DMS114 treated with DMSO at 0.1 percent for 48 hours (cell line): ENCODE measurements at regions not wholly inside any gene's neighbourhood (a gene's known extent, or its start where the extent isn't known, plus 50 kb on each side); places are given as distances from the start of the nearest gene placed in this dataset.
"Not testable (repeated sequence)": the region's sequence is repeated elsewhere in the genome, so short reads cannot be mapped to it uniquely, and the experiment has no call there.

Source experiments
- DNase-seq: peaks from one replicate; lab custom pipeline; 2025; ENCODE audit not compliant: unreplicated experiment; lab: John Stamatoyannopoulos, UW

GRCh38 chr6:156602066-156602385 lies 175.2 kb upstream of the ARID1B start:
- no peak for DNase-seq

GRCh38 chr6:156601152-156602065 lies 175.8 kb upstream of the ARID1B start:
- no peak for DNase-seq

- DNase-seq = no peak
These were observed 176.5 kb upstream of the ARID1B start for GRCh38 chr6:156600678-156601077.

GRCh38 chr6:156599978-156600590 lies 177.1 kb upstream of the ARID1B start:
- DNase-seq = no peak

GRCh38 chr6:156599366-156599765 lies 177.8 kb upstream of the ARID1B start:
- no peak for DNase-seq

GRCh38 chr6:156598855-156599180 lies 178.4 kb upstream of the ARID1B start:
- no peak for DNase-seq

GRCh38 chr6:156598071-156598854 lies 178.9 kb upstream of the ARID1B start:
- no peak for DNase-seq

- DNase-seq = no peak
These were observed 180.1 kb upstream of the ARID1B start for GRCh38 chr6:156597095-156597494.

- DNase-seq = no peak
These were observed 181.7 kb upstream of the ARID1B start for GRCh38 chr6:156595476-156595875.

- DNase-seq = no peak
These were observed 183.3 kb upstream of the ARID1B start for GRCh38 chr6:156593893-156594292.

- DNase-seq = no peak
These were observed 184.1 kb upstream of the ARID1B start for GRCh38 chr6:156593127-156593526.

GRCh38 chr6:156590482-156590881 lies 186.7 kb upstream of the ARID1B start:
- DNase-seq = no peak

- DNase-seq = no peak
These were observed 187.9 kb upstream of the ARID1B start for GRCh38 chr6:156589281-156589680.

GRCh38 chr6:156587751-156588301 lies 189.4 kb upstream of the ARID1B start:
- no peak for DNase-seq

- no peak for DNase-seq
These were observed 190.1 kb upstream of the ARID1B start for GRCh38 chr6:156587071-156587470.

- DNase-seq = no peak
These were observed 191.3 kb upstream of the ARID1B start for GRCh38 chr6:156585859-156586258.

GRCh38 chr6:156584121-156584520 lies 193.1 kb upstream of the ARID1B start:
- not testable (repeated sequence) for DNase-seq

- DNase-seq = no peak
These were observed 194.1 kb upstream of the ARID1B start for GRCh38 chr6:156583083-156583482.

GRCh38 chr6:156582509-156582992 lies 194.6 kb upstream of the ARID1B start:
- no peak for DNase-seq

GRCh38 chr6:156579564-156579963 lies 197.6 kb upstream of the ARID1B start:
- DNase-seq = no peak

- no peak for DNase-seq
These were observed 199.4 kb upstream of the ARID1B start for GRCh38 chr6:156577749-156578148.
